ENCODE measurements at regions not wholly inside any gene's neighbourhood (a gene's known extent, or its start where the extent isn't known, plus 50 kb on each side); places are given as distances from the start of the nearest gene placed in this dataset. TPM values are rescaled to one million over a fixed set of nuclear protein-coding genes. Genes with fewer than 3 reads are reported as not detected.
A peak's percentile ranks its signal among the peaks of the same experiment; 100 is the strongest.
"Not testable (repeated sequence)": the region's sequence is repeated elsewhere in the genome, so short reads cannot be mapped to it uniquely, and the experiment has no call there.

GRCh38 chrX:2554891-2555290, 54.1 kb upstream of the DHRSX start:
- Mint-ChIP-seq H3K27me3 (ENCODE audit: insufficient read depth) (peaks cover 24% of the 10 kb centered on the region), H3K4me1 (ENCODE audit: low read depth) (peaks cover 18% of the 10 kb centered on the region), H3K36me3 (ENCODE audit: low read depth) (no peaks in the 10 kb centered on the region), H3K9me3 (no peaks in the 10 kb centered on the region), H3K27ac (no peak overlapping the region), H3K4me3 (no peak overlapping the region)
- TF ChIP-seq, protein P1, sequence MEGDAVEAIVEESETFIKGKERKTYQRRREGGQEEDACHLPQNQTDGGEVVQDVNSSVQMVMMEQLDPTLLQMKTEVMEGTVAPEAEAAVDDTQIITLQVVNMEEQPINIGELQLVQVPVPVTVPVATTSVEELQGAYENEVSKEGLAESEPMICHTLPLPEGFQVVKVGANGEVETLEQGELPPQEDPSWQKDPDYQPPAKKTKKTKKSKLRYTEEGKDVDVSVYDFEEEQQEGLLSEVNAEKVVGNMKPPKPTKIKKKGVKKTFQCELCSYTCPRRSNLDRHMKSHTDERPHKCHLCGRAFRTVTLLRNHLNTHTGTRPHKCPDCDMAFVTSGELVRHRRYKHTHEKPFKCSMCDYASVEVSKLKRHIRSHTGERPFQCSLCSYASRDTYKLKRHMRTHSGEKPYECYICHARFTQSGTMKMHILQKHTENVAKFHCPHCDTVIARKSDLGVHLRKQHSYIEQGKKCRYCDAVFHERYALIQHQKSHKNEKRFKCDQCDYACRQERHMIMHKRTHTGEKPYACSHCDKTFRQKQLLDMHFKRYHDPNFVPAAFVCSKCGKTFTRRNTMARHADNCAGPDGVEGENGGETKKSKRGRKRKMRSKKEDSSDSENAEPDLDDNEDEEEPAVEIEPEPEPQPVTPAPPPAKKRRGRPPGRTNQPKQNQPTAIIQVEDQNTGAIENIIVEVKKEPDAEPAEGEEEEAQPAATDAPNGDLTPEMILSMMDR (IDR thresholded peaks at IDR 0.05) = no peak
- DNase-seq = no peak

- not testable (repeated sequence) for H3K36me3 Mint-ChIP-seq (ENCODE audit: low read depth); H3K27ac Mint-ChIP-seq; H3K4me3 Mint-ChIP-seq; H3K9me3 Mint-ChIP-seq; DNase-seq
- H3K4me1 Mint-ChIP-seq (ENCODE audit: low read depth) = peaks cover 26% of the 10 kb centered on the region
- peaks cover 23% of the 10 kb centered on the region for H3K27me3 Mint-ChIP-seq (ENCODE audit: insufficient read depth)
Observed at GRCh38 chrX:2554066-2554465, 53.3 kb upstream of the DHRSX start.

DNA sequence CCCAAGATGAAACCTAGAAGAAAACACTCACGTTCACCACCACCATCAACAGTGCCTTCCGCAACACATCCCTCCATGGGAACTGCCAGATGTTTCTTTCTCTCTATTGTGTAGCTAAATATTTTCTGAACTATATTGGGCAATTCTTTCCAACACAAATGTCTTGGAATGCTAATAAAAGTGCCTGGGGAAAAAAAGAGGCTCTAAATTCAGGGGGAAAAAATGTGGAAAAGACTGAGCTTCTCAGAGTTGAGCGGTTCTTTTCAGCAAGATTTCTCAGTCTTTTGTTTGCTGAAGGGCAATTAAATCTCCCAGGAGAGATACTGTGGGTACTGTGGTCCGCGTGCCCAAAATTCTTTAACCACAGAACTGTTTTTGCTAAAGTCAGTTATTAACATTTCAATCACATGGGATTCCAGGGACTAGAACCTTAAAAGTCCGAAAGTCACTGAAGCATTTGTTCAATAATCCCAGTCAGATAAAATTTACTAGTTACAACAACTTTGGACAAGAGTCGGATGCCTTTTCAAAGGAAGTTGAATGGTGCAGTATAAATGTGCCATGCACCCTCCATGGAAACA, 51.9 kb upstream of the DHRSX start:
- H3K9me3 Mint-ChIP-seq = no peaks in the 10 kb centered on the region
- peak overlapping the region; percentile 49; the same call in 1 of the 2 replicates for H3K27ac Mint-ChIP-seq
- peaks cover 29% of the 10 kb centered on the region for H3K27me3 Mint-ChIP-seq (ENCODE audit: insufficient read depth)

DNA sequence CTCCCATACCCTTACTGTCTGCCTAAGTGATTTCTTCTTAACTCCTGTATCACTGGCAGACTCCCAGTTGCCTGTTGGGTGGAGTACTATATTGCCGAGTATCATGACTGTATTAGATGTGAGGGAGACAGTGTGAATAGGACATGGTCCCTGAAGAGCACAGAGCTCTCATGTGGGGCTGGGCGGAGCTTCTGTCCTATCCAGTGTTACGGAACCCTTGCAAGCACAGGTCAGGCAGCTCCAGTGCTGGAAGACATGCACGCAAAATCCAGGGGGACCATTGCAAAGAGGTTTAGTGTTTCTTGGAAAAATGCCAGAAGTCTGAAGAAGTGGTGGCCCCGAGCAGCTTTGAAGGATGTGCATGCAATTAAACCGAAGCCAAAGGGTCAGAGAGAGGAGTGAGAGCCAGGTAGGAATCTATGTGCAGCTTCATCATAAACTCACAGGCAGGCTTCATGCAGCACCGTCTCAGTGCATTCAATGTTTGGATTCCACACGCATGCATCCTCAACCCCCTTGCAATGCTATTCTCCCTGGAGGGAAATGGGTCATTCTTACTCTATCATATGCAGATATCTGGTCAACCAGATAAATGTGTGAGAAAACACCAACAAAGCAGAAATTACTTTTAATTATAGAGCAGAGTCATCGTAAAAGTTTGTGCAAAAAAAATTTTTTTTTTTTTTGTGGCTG, 49.7 kb upstream of the DHRSX start:
- H3K4me1 Mint-ChIP-seq (ENCODE audit: low read depth) = peaks cover 33% of the 10 kb centered on the region
- DNase-seq = peak; percentile 3
- H3K27me3 Mint-ChIP-seq (ENCODE audit: insufficient read depth) = peaks cover 32% of the 10 kb centered on the region
- no peak overlapping the region for H3K4me3 Mint-ChIP-seq
- no peak overlapping the region for H3K27ac Mint-ChIP-seq
- TF ChIP-seq, protein P1 (IDR thresholded peaks at IDR 0.05) = no peak
- H3K36me3 Mint-ChIP-seq (ENCODE audit: low read depth) = no peaks in the 10 kb centered on the region
- H3K9me3 Mint-ChIP-seq = 0 out of 2 replicates have a peak, but pooled peaks cover 5% of the 10 kb centered on the region

More for the DNA sequence above, 51.9 kb upstream of the DHRSX start:
- peak; percentile 87 for DNase-seq
- TF ChIP-seq, protein P1 (IDR thresholded peaks at IDR 0.05) = no peak
- no peaks in the 10 kb centered on the region for H3K36me3 Mint-ChIP-seq (ENCODE audit: low read depth)
- H3K4me1 Mint-ChIP-seq (ENCODE audit: low read depth) = peaks cover 33% of the 10 kb centered on the region
- H3K4me3 Mint-ChIP-seq = no peak overlapping the region

Small RNA genes lying in the stretch of these regions (microRNA-seq; reads per million reads assigned to microRNA genes)
- not detected for gene MIR6089
